Astrocyte (in vitro differentiated cells and primary cell): ENCODE measurements at regions not wholly inside any gene's neighbourhood (a gene's known extent, or its start where the extent isn't known, plus 50 kb on each side); places are given as distances from the start of the nearest gene placed in this dataset.

Experiments
- CTCF ChIP-seq: IDR thresholded peaks from 2 replicates; pipeline ENCODE4 v1.5.1; 2011; ENCODE audit warnings: low read depth, mild to moderate bottlenecking, inconsistent platforms, low read length, moderate library complexity; ENCODE audit not compliant: insufficient read depth
- EZH2 ChIP-seq: IDR thresholded peaks from 2 replicates; pipeline ENCODE4 v1.6.1; 2012; ENCODE audit warnings: mild to moderate bottlenecking, low read length, inconsistent platforms; ENCODE audit not compliant: insufficient read depth

GRCh38 chr10:33106767-33107166 lies 148.7 kb upstream of the ITGB1 start:
- TF ChIP-seq CTCF (no peak), EZH2 (no peak)
